HCT116 (cell line): ENCODE measurements at regions not wholly inside any gene's neighbourhood (a gene's known extent, or its start where the extent isn't known, plus 50 kb on each side); places are given as distances from the start of the nearest gene placed in this dataset.
A peak's percentile ranks its signal among the peaks of the same experiment; 100 is the strongest.

Experiments used
- ATAC-seq: fragments of 200-7000 bp; cut with Tn5 transposase; 2 replicates; pipeline ENCODE4 v1.9.1; 2020; ENCODE audit warnings: mild to moderate bottlenecking, moderate library complexity
- BruUV-seq: library from RNA; stranded (reverse); fragments of 400-500 nt; replicated peaks from 2 replicates; lab custom pipeline; 2021; lab: Mats Ljungman, UMichigan
- CTCF ChIA-PET: fragments of 300-600 bp; sonication (Branson Sonifier 250); formaldehyde crosslinking; loops from one replicate; lab custom pipeline; 2021; ENCODE audit warnings: antibody characterized with exemption; lab: Charles Lee
- POLR2A ChIA-PET: fragments of 300-600, 350-600 bp; sonication (Branson Sonifier 250); formaldehyde crosslinking; loops from one replicate; lab custom pipeline; 2021; ENCODE audit warnings: antibody characterized with exemption; lab: Charles Lee
- RAD21 ChIA-PET, 2 experiments: fragments of 300-600 bp; sonication (Branson Sonifier 250); formaldehyde crosslinking; loops; one replicate each; lab custom pipeline; 2023; ENCODE audit warnings: low total read pairs in 2 of 2; ENCODE audit not compliant: uncharacterized antibody in 2 of 2, unreplicated experiment in 2 of 2, low non-redundant PET in 1 of 2; lab: Charles Lee
- DNase-seq: peaks from one replicate; pipeline ENCODE4 v3.0.0-alpha.2; 2010; ENCODE audit warnings: low read depth, low spot score
- H2AFZ ChIP-seq: fragments of 200-600 bp; shearing (Covaris generic), sonication (generic); 2 replicates; pipeline ENCODE4 v1.6.1; 2017; ENCODE audit warnings: low read depth, mixed run types, mixed read lengths, antibody characterized with exemption, low read length; ENCODE audit not compliant: poor library complexity, severe bottlenecking
- H3K27ac ChIP-seq: 2 replicates; pipeline ENCODE4 v1.5.1; 2012; ENCODE audit warnings: low read depth, low read length
- H3K27me3 ChIP-seq: fragments of 200-600 bp; sonication (generic); 2 replicates; pipeline ENCODE4 v1.6.1; 2016; ENCODE audit warnings: mixed run types, low read length, mixed read lengths; ENCODE audit not compliant: insufficient read depth
- H3K36me3 ChIP-seq, 2 experiments: fragments of 200-500 bp in 1 of 2; fragments of 200-600 bp in 1 of 2; sonication (Bioruptor generic) in 1 of 2; sonication (generic) in 1 of 2; 2 replicates each; pipeline versions ENCODE4 v1.5.1 to v1.6.1; 2014 to 2016; ENCODE audit warnings: low read length in 2 of 2, inconsistent platforms in 1 of 2, mixed read lengths in 1 of 2, mixed run types in 1 of 2; ENCODE audit not compliant: insufficient read depth in 2 of 2, control insufficient read depth in 1 of 2
- H3K4me1 ChIP-seq, 2 experiments: fragments of 200-600 bp in 1 of 2; sonication (generic) in 1 of 2; 2 replicates each; pipeline versions ENCODE4 v1.5.1 to v1.6.1; 2012 to 2017; ENCODE audit warnings: low read length in 2 of 2, inconsistent platforms in 1 of 2, mild to moderate bottlenecking in 1 of 2, mixed read lengths in 1 of 2, mixed run types in 1 of 2, moderate library complexity in 1 of 2; ENCODE audit not compliant: insufficient read depth in 2 of 2, control insufficient read depth in 1 of 2
- H3K4me2 ChIP-seq: fragments of 200-600 bp; sonication (generic); 2 replicates; pipeline ENCODE4 v1.6.1; 2017; ENCODE audit warnings: mixed run types, low read length, mixed read lengths
- H3K4me3 ChIP-seq, 2 experiments: fragments of 200-600 bp in 1 of 2; sonication (generic) in 1 of 2; replicated peaks in 1 of 2; 2 replicates each; pipeline ENCODE4 v1.5.1; 2011 to 2016; ENCODE audit warnings: low read length in 2 of 2, control low read depth in 1 of 2, low read depth in 1 of 2, mild to moderate bottlenecking in 1 of 2, mixed read lengths in 1 of 2, mixed run types in 1 of 2
- H3K79me2 ChIP-seq: fragments of 200-600 bp; sonication (generic); 2 replicates; pipeline ENCODE4 v1.6.1; 2017; ENCODE audit warnings: mild to moderate bottlenecking, mixed run types, low read length, moderate library complexity, mixed read lengths; ENCODE audit not compliant: insufficient read depth
- H3K9ac ChIP-seq: fragments of 200-600 bp; sonication (generic); 2 replicates; pipeline ENCODE4 v1.6.1; 2016; ENCODE audit warnings: low read length, mixed read lengths
- H3K9me2 ChIP-seq: fragments of 200-600 bp; sonication (generic), shearing (Covaris generic); 2 replicates; pipeline ENCODE4 v1.6.1; 2017; ENCODE audit warnings: mixed run types, mild to moderate bottlenecking, moderate library complexity; ENCODE audit not compliant: insufficient read depth
- H3K9me3 ChIP-seq, 2 experiments: fragments of 200-500 bp in 1 of 2; fragments of 200-600 bp in 1 of 2; sonication (Bioruptor generic) in 1 of 2; sonication (generic) in 1 of 2; 2 replicates each; pipeline ENCODE4 v1.6.1; 2014 to 2017; ENCODE audit warnings: low read length in 2 of 2, mixed read lengths in 2 of 2, inconsistent platforms in 1 of 2, low read depth in 1 of 2, mild to moderate bottlenecking in 1 of 2, mixed run types in 1 of 2, moderate library complexity in 1 of 2; ENCODE audit not compliant: control insufficient read depth in 1 of 2, insufficient read depth in 1 of 2
- H4K20me1 ChIP-seq: fragments of 200-600 bp; sonication (generic), shearing (Covaris generic); 2 replicates; pipeline ENCODE4 v1.6.1; 2017; ENCODE audit warnings: mixed run types, mild to moderate bottlenecking, moderate library complexity; ENCODE audit not compliant: insufficient read depth
- ATF3 ChIP-seq: IDR thresholded peaks from 2 replicates; pipeline ENCODE4 v1.6.1; 2012
- CBX3 ChIP-seq: IDR thresholded peaks from 2 replicates; pipeline ENCODE4 v1.6.1; 2012; ENCODE audit warnings: low read depth
- EGR1 ChIP-seq: IDR thresholded peaks from 2 replicates; pipeline ENCODE4 v1.6.1; 2012; ENCODE audit warnings: low read depth
- ELF1 ChIP-seq: IDR thresholded peaks from 2 replicates; pipeline ENCODE4 v1.6.1; 2012; ENCODE audit warnings: low read depth, borderline replicate concordance
- EZH2phosphoT487 ChIP-seq: fragments of 200-600 bp; IDR thresholded peaks from 2 replicates; pipeline ENCODE4 v1.6.1; 2018; ENCODE audit warnings: antibody characterized with exemption, borderline replicate concordance
- SP1 ChIP-seq: IDR thresholded peaks from 2 replicates; pipeline ENCODE4 v1.6.1; 2012; ENCODE audit warnings: low read depth
- YY1 ChIP-seq: IDR thresholded peaks from 2 replicates; pipeline ENCODE4 v1.6.1; 2011; ENCODE audit warnings: low read length, low read depth, moderate library complexity, mild to moderate bottlenecking; ENCODE audit not compliant: insufficient replicate concordance; ENCODE audit errors: extremely low read depth
- ZBTB33 ChIP-seq: IDR thresholded peaks from 2 replicates; pipeline ENCODE4 v1.6.1; 2011; ENCODE audit warnings: mild to moderate bottlenecking, low read length, moderate library complexity; ENCODE audit not compliant: insufficient replicate concordance; ENCODE audit errors: extremely low read depth
- intact Hi-C: fragments of 100-400 bp; cut with micrococcal nuclease; formaldehyde crosslinking; loops from 2 replicates; pipeline ENCODE4 v1.10.0; 2022

GRCh38 chr4:71186566-71187403 lies 152.0 kb upstream of the SLC4A4 start:
- no peak overlapping the region for H2AFZ ChIP-seq
- CTCF ChIA-PET: no interaction called here

More at GRCh38 chr4:71186566-71187403, 152.0 kb upstream of the SLC4A4 start:
- intact Hi-C loops: loop anchor here (5.0 to 10.0 kb wide), 2 partner anchors 526 to 532 kb away; no protein-coding TSS in a partner anchor
- DNase-seq: no peak
- Histone ChIP-seq H3K4me3 (peak overlapping the region; percentile 45 to 58), H3K27ac (no peak overlapping the region), H3K4me2 (peak overlapping the region; percentile 79), H3K9me2 (no peaks in the 10 kb centered on the region)
- POLR2A ChIA-PET: no interaction called here
- RAD21 ChIA-PET: no interaction called here
- BruUV-seq: no TSS peak
- TF ChIP-seq CBX3: no peak
- no peak for TF ChIP-seq ZBTB33
- TF ChIP-seq EGR1: no peak
- no peak for TF ChIP-seq YY1
- TF ChIP-seq ATF3: no peak
- TF ChIP-seq ELF1: no peak
- TF ChIP-seq SP1: no peak
- TF ChIP-seq EZH2phosphoT487: no peak
- TF ChIP-seq, all 23 proteins: peak for 0
- H3K36me3 ChIP-seq: no peaks in the 10 kb centered on the region
- ATAC-seq: peak; percentile 88
- H3K9ac ChIP-seq: 0 out of 2 replicates have a peak overlapping the region, but pooled peaks have one; percentile 15
- no peaks in the 10 kb centered on the region for H3K9me3 ChIP-seq
- peaks cover 0 to 5% of the 10 kb centered on the region in 2 experiments; a peak in 1 of 4 replicates for H3K4me1 ChIP-seq
- peaks cover 15% of the 10 kb centered on the region; the same call in 1 of the 2 replicates for H3K27me3 ChIP-seq
- H3K79me2 ChIP-seq: no peaks in the 10 kb centered on the region
- no peaks in the 10 kb centered on the region for H4K20me1 ChIP-seq
